HEK293 (cell line): ENCODE measurements at regions not wholly inside any gene's neighbourhood (a gene's known extent, or its start where the extent isn't known, plus 50 kb on each side); places are given as distances from the start of the nearest gene placed in this dataset.

ENCODE experiments used
- CTCF ChIA-PET: fragments of 350-600 bp; formaldehyde crosslinking; extraction: SDS; loops from one replicate; lab custom pipeline; 2021; ENCODE audit warnings: antibody characterized with exemption; lab: Yijun Ruan, JAX
- POLR2A ChIA-PET: fragments of 300-600 bp; formaldehyde crosslinking; extraction: SDS; loops from one replicate; lab custom pipeline; 2020; ENCODE audit warnings: antibody characterized with exemption, inconsistent platforms; lab: Yijun Ruan, JAX
- H3K27ac ChIP-seq: fragments of 200-500 bp; sonication (Bioruptor generic); 2 replicates; pipeline ENCODE4 v1.5.1; 2014; ENCODE audit warnings: low read depth, low read length, control low read depth, inconsistent platforms; ENCODE audit errors: extremely low read depth
- H3K36me3 ChIP-seq, 2 experiments: fragments of 200-500 bp in 1 of 2; sonication (Bioruptor generic) in 1 of 2; 1 replicate in 1 of 2; 2 replicates in 1 of 2; pipeline ENCODE4 v1.5.1; 2014 to 2017; ENCODE audit warnings: inconsistent platforms in 2 of 2, low read length in 2 of 2; ENCODE audit not compliant: control insufficient read depth in 2 of 2, insufficient read depth in 1 of 2
- H3K4me1 ChIP-seq: fragments of 200-500 bp; sonication (Bioruptor generic); 2 replicates; pipeline ENCODE4 v1.5.1; 2014; ENCODE audit warnings: mild to moderate bottlenecking, low read length, inconsistent platforms; ENCODE audit not compliant: control insufficient read depth, insufficient read depth
- H3K4me3 ChIP-seq: 2 replicates; pipeline ENCODE4 v1.5.1; 2011; ENCODE audit warnings: low read depth, mild to moderate bottlenecking, control low read depth, low read length, moderate library complexity
- H3K9me3 ChIP-seq: fragments of 200-500 bp; sonication (Bioruptor generic); 2 replicates; pipeline ENCODE4 v1.5.1; 2014; ENCODE audit warnings: low read depth, low read length, inconsistent platforms; ENCODE audit not compliant: control insufficient read depth, insufficient read depth
- BCL11A ChIP-seq: fragments of 450-650 bp; formaldehyde crosslinking; IDR thresholded peaks from 2 replicates; pipeline ENCODE4 v1.5.1; 2016; ENCODE audit warnings: low read depth, missing biosample characterization, missing genetic modification characterization
- HOXC10 ChIP-seq: sonication (generic); formaldehyde crosslinking; IDR thresholded peaks from 2 replicates; pipeline ENCODE4 v1.8.1; 2023; ENCODE audit warnings: mild to moderate bottlenecking, missing genetic modification reagents
- MYNN ChIP-seq: fragments of 450-650 bp; formaldehyde crosslinking; IDR thresholded peaks from 2 replicates; pipeline ENCODE4 v1.5.1; 2016; ENCODE audit warnings: missing biosample characterization, missing genetic modification characterization, borderline replicate concordance
- MZF1 ChIP-seq: fragments of 450-650 bp; formaldehyde crosslinking; IDR thresholded peaks from 2 replicates; pipeline ENCODE4 v1.5.1; 2017; ENCODE audit warnings: missing biosample characterization, missing genetic modification characterization, borderline replicate concordance
- PATZ1 ChIP-seq: fragments of 450-650 bp; formaldehyde crosslinking; IDR thresholded peaks from 2 replicates; pipeline ENCODE4 v1.5.1; 2016; ENCODE audit warnings: missing biosample characterization, missing genetic modification characterization
- PRDM1 ChIP-seq: fragments of 450-650 bp; formaldehyde crosslinking; IDR thresholded peaks from 2 replicates; pipeline ENCODE4; 2016; ENCODE audit warnings: missing biosample characterization, missing genetic modification characterization
- RBAK ChIP-seq: fragments of 450-650 bp; formaldehyde crosslinking; IDR thresholded peaks from 2 replicates; pipeline ENCODE4 v1.5.1; 2016; ENCODE audit warnings: missing biosample characterization, missing genetic modification characterization
- SP7 ChIP-seq: fragments of 450-650 bp; formaldehyde crosslinking; IDR thresholded peaks from 2 replicates; pipeline ENCODE4 v1.5.1; 2016; ENCODE audit warnings: missing biosample characterization, missing genetic modification characterization
- TRIM28 ChIP-seq: IDR thresholded peaks from 2 replicates; pipeline ENCODE4 v1.6.1; 2011; ENCODE audit warnings: low read length, control low read depth, borderline replicate concordance
- ZBTB1 ChIP-seq: fragments of 450-650 bp; formaldehyde crosslinking; IDR thresholded peaks from 2 replicates; pipeline ENCODE4 v1.5.1; 2016; ENCODE audit warnings: missing biosample characterization, missing genetic modification characterization
- ZFP41 ChIP-seq: fragments of 450-650 bp; formaldehyde crosslinking; IDR thresholded peaks from 2 replicates; pipeline ENCODE4 v1.5.1; 2016; ENCODE audit warnings: missing biosample characterization, missing genetic modification characterization, borderline replicate concordance
- ZNF112 ChIP-seq: fragments of 450-650 bp; formaldehyde crosslinking; IDR thresholded peaks from 2 replicates; pipeline ENCODE4 v1.5.0; 2017; ENCODE audit warnings: missing biosample characterization, missing genetic modification characterization
- ZNF16 ChIP-seq: fragments of 450-650 bp; formaldehyde crosslinking; IDR thresholded peaks from 2 replicates; pipeline ENCODE4 v1.5.1; 2016; ENCODE audit warnings: low read depth, missing biosample characterization, missing genetic modification characterization
- ZNF214 ChIP-seq: fragments of 450-650 bp; formaldehyde crosslinking; IDR thresholded peaks from 2 replicates; pipeline ENCODE4 v1.5.1; 2017; ENCODE audit warnings: missing biosample characterization, mild to moderate bottlenecking, missing genetic modification characterization, borderline replicate concordance
- ZNF248 ChIP-seq: fragments of 450-650 bp; formaldehyde crosslinking; IDR thresholded peaks from 2 replicates; pipeline ENCODE4 v1.5.1; 2017; ENCODE audit warnings: missing biosample characterization, missing genetic modification characterization
- ZNF280C ChIP-seq: fragments of 450-650 bp; formaldehyde crosslinking; IDR thresholded peaks from 2 replicates; pipeline ENCODE4 v1.5.1; 2016; ENCODE audit warnings: missing biosample characterization, missing genetic modification characterization
- ZNF302 ChIP-seq: fragments of 450-650 bp; formaldehyde crosslinking; IDR thresholded peaks from 2 replicates; pipeline ENCODE4 v1.5.1; 2016; ENCODE audit warnings: missing biosample characterization, missing genetic modification characterization, low read depth
- ZNF404 ChIP-seq: fragments of 450-650 bp; formaldehyde crosslinking; IDR thresholded peaks from 2 replicates; pipeline ENCODE4 v1.5.1; 2017; ENCODE audit warnings: missing biosample characterization, missing genetic modification characterization
- ZNF529 ChIP-seq: fragments of 450-650 bp; formaldehyde crosslinking; IDR thresholded peaks from 2 replicates; pipeline ENCODE4 v1.5.1; 2017; ENCODE audit warnings: missing genetic modification characterization, missing biosample characterization; ENCODE audit not compliant: insufficient replicate concordance
- ZNF544 ChIP-seq: fragments of 450-650 bp; formaldehyde crosslinking; IDR thresholded peaks from 2 replicates; pipeline ENCODE4 v1.5.0; 2017; ENCODE audit warnings: missing biosample characterization, missing genetic modification characterization
- ZNF621 ChIP-seq: fragments of 450-650 bp; formaldehyde crosslinking; IDR thresholded peaks from 2 replicates; pipeline ENCODE4 v1.5.1; 2017; ENCODE audit warnings: missing biosample characterization, missing genetic modification characterization
- ZNF624 ChIP-seq: fragments of 450-650 bp; formaldehyde crosslinking; IDR thresholded peaks from 2 replicates; pipeline ENCODE4 v1.5.1; 2017; ENCODE audit warnings: missing biosample characterization, missing genetic modification characterization
- ZNF701 ChIP-seq: fragments of 450-650 bp; formaldehyde crosslinking; IDR thresholded peaks from 2 replicates; pipeline ENCODE4 v1.5.1; 2016; ENCODE audit warnings: missing biosample characterization, missing genetic modification characterization
- ZNF747 ChIP-seq: fragments of 450-650 bp; formaldehyde crosslinking; IDR thresholded peaks from 2 replicates; pipeline ENCODE4 v1.5.1; 2016; ENCODE audit warnings: missing biosample characterization, missing genetic modification characterization
- ZNF843 ChIP-seq: fragments of 450-650 bp; formaldehyde crosslinking; IDR thresholded peaks from 2 replicates; pipeline ENCODE4 v1.5.1; 2016; ENCODE audit warnings: missing biosample characterization, missing genetic modification characterization
- ZSCAN23 ChIP-seq: fragments of 450-650 bp; formaldehyde crosslinking; IDR thresholded peaks from 2 replicates; pipeline ENCODE4 v1.5.1; 2016; ENCODE audit warnings: missing biosample characterization, missing genetic modification characterization
- TF ChIP-seq, protein P1 (sequence below): fragments of 450-650 bp; formaldehyde crosslinking; IDR thresholded peaks from 2 replicates; pipeline ENCODE4 v1.5.1; 2016; ENCODE audit warnings: missing biosample characterization, missing genetic modification characterization
- TF ChIP-seq, protein P2 (sequence below): fragments of 450-650 bp; formaldehyde crosslinking; IDR thresholded peaks from 2 replicates; pipeline ENCODE4 v1.5.1; 2017; ENCODE audit warnings: missing biosample characterization, missing genetic modification characterization
- TF ChIP-seq, protein P3 (sequence below): fragments of 450-650 bp; formaldehyde crosslinking; IDR thresholded peaks from 2 replicates; pipeline ENCODE4 v1.5.1; 2017; ENCODE audit warnings: missing biosample characterization, missing genetic modification characterization

- Histone ChIP-seq H3K9me3 (no peaks in the 10 kb centered on the region), H3K27ac (no peak overlapping the region), H3K36me3 (no peaks in the 10 kb centered on the region), H3K4me3 (no peak overlapping the region), H3K4me1 (no peaks in the 10 kb centered on the region)
- TF ChIP-seq ZNF16 (tag by site-specific recombination) (no peak), PRDM1 (no peak), ZNF280C (tag by site-specific recombination) (no peak), RBAK (tag by site-specific recombination) (no peak), MYNN (tag by site-specific recombination) (no peak), ZFP41 (no peak), ZNF529 (tag by site-specific recombination) (no peak)
- TF ChIP-seq, protein P1, sequence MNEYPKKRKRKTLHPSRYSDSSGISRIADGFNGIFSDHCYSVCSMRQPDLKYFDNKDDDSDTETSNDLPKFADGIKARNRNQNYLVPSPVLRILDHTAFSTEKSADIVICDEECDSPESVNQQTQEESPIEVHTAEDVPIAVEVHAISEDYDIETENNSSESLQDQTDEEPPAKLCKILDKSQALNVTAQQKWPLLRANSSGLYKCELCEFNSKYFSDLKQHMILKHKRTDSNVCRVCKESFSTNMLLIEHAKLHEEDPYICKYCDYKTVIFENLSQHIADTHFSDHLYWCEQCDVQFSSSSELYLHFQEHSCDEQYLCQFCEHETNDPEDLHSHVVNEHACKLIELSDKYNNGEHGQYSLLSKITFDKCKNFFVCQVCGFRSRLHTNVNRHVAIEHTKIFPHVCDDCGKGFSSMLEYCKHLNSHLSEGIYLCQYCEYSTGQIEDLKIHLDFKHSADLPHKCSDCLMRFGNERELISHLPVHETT, result no peak
- TF ChIP-seq, protein P2, sequence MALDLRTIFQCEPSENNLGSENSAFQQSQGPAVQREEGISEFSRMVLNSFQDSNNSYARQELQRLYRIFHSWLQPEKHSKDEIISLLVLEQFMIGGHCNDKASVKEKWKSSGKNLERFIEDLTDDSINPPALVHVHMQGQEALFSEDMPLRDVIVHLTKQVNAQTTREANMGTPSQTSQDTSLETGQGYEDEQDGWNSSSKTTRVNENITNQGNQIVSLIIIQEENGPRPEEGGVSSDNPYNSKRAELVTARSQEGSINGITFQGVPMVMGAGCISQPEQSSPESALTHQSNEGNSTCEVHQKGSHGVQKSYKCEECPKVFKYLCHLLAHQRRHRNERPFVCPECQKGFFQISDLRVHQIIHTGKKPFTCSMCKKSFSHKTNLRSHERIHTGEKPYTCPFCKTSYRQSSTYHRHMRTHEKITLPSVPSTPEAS (tag by site-specific recombination), result no peak
- ChIA-PET POLR2A (no interaction called here), CTCF (no interaction called here)
Measured at GRCh38 chr17:12242345-12242954, 221.8 kb downstream of the MAP2K4 start.

GRCh38 chr17:12247761-12248160, 227.1 kb downstream of the MAP2K4 start:
- ChIA-PET CTCF (interaction anchor here (0.7 to 2.7 kb wide), 3 partner anchors 9 to 419 kb away, joined by 3 to 10 read pairs (median 8); no protein-coding TSS in a partner anchor), POLR2A (no interaction called here)
- H3K4me3 ChIP-seq, result no peak overlapping the region

GRCh38 chr17:12250973-12251372, 230.3 kb downstream of the MAP2K4 start:
- no peaks in the 10 kb centered on the region for H3K9me3 ChIP-seq
- H3K4me1 ChIP-seq, result no peaks in the 10 kb centered on the region
- H3K36me3 ChIP-seq, result no peaks in the 10 kb centered on the region
- H3K27ac ChIP-seq, result no peak overlapping the region
- H3K4me3 ChIP-seq, result no peak overlapping the region
- CTCF ChIA-PET, result interaction anchor here (0.7 kb wide), 1 partner anchor 337 kb away, joined by 3 read pairs; no protein-coding TSS in a partner anchor
- POLR2A ChIA-PET, result no interaction called here
- no peak for TF ChIP-seq ZSCAN23 (tag by site-specific recombination)
- no peak for TF ChIP-seq ZNF544
- no peak for TF ChIP-seq ZNF404
- TF ChIP-seq PATZ1 (tag by site-specific recombination), result no peak
- TF ChIP-seq ZNF621 (tag by site-specific recombination), result no peak
- TF ChIP-seq HOXC10 (CRISPR knock-in tag), result no peak
- no peak for TF ChIP-seq ZNF302
- no peak for TF ChIP-seq ZNF214 (tag by site-specific recombination)
- TF ChIP-seq ZNF112, result no peak
- TF ChIP-seq SP7 (tag by site-specific recombination), result no peak

More at GRCh38 chr17:12247761-12248160, 227.1 kb downstream of the MAP2K4 start:
- Histone ChIP-seq H3K36me3 (no peaks in the 10 kb centered on the region), H3K4me1 (no peaks in the 10 kb centered on the region), H3K9me3 (no peaks in the 10 kb centered on the region), H3K27ac (no peak overlapping the region)
- TF ChIP-seq TRIM28, result no peak
- no peak for TF ChIP-seq ZBTB1
- no peak for TF ChIP-seq ZNF701 (tag by site-specific recombination)
- no peak for TF ChIP-seq MZF1 (tag by site-specific recombination)
- TF ChIP-seq ZNF624 (tag by site-specific recombination), result no peak
- TF ChIP-seq ZNF747 (tag by site-specific recombination), result no peak
- TF ChIP-seq, protein P3, sequence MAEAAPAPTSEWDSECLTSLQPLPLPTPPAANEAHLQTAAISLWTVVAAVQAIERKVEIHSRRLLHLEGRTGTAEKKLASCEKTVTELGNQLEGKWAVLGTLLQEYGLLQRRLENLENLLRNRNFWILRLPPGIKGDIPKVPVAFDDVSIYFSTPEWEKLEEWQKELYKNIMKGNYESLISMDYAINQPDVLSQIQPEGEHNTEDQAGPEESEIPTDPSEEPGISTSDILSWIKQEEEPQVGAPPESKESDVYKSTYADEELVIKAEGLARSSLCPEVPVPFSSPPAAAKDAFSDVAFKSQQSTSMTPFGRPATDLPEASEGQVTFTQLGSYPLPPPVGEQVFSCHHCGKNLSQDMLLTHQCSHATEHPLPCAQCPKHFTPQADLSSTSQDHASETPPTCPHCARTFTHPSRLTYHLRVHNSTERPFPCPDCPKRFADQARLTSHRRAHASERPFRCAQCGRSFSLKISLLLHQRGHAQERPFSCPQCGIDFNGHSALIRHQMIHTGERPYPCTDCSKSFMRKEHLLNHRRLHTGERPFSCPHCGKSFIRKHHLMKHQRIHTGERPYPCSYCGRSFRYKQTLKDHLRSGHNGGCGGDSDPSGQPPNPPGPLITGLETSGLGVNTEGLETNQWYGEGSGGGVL, result no peak
- no peak for TF ChIP-seq ZNF843 (tag by site-specific recombination)
- no peak for TF ChIP-seq BCL11A
- TF ChIP-seq ZNF248 (tag by site-specific recombination), result no peak
